Endothelial cell of umbilical vein (primary cell): ENCODE measurements at regions not wholly inside any gene's neighbourhood (a gene's known extent, or its start where the extent isn't known, plus 50 kb on each side); places are given as distances from the start of the nearest gene placed in this dataset.

Source experiments
- BruUV-seq: library from RNA; stranded (reverse); fragments of 400-500 nt; replicated peaks from 2 replicates; lab custom pipeline; 2021; lab: Mats Ljungman, UMichigan
- CTCF ChIA-PET: fragments of 300-600, 350-600 bp; sonication (Branson Sonifier 250); formaldehyde crosslinking; loops from one replicate; lab custom pipeline; 2021; ENCODE audit warnings: antibody characterized with exemption, inconsistent platforms; lab: Charles Lee
- POLR2A ChIA-PET: fragments of 300-600, 350-600 bp; sonication (Branson Sonifier 250); formaldehyde crosslinking; loops from one replicate; lab custom pipeline; 2021; ENCODE audit warnings: antibody characterized with exemption, inconsistent platforms; lab: Charles Lee
- DNase-seq: peaks from one replicate; pipeline ENCODE4 v3.0.0-alpha.2; 2011; ENCODE audit warnings: low read depth, low spot score
- FAIRE-seq: peaks from 2 replicates; lab custom pipeline; 2011; peaks lifted over from hg19 to GRCh38; lab: Jason Lieb, UNC
- H2AFZ ChIP-seq: 2 replicates; pipeline ENCODE4 v1.6.0; 2012; ENCODE audit warnings: low read depth, low read length, control low read depth, inconsistent platforms
- H3K27ac ChIP-seq: 2 replicates; pipeline ENCODE4 v1.5.1; 2011; ENCODE audit warnings: low read depth, mild to moderate bottlenecking, control low read depth, low read length, moderate library complexity; ENCODE audit not compliant: insufficient read depth
- H3K27me3 ChIP-seq, 2 experiments: 2 replicates each; pipeline versions ENCODE4 v1.6.0 to v1.6.1; 2011; ENCODE audit warnings: low read length in 2 of 2, mixed read lengths in 1 of 2; ENCODE audit not compliant: control insufficient read depth in 2 of 2, insufficient read depth in 2 of 2
- H3K36me3 ChIP-seq, 2 experiments: 2 replicates in 1 of 2; 3 replicates in 1 of 2; pipeline ENCODE4 v1.5.1; 2011; ENCODE audit warnings: low read length in 2 of 2, mild to moderate bottlenecking in 1 of 2, moderate library complexity in 1 of 2; ENCODE audit not compliant: control insufficient read depth in 2 of 2, insufficient read depth in 2 of 2; ENCODE audit errors: extremely low read depth in 1 of 2
- H3K4me1 ChIP-seq: 3 replicates; pipeline ENCODE4 v1.5.1; 2011; ENCODE audit warnings: mild to moderate bottlenecking, low read length; ENCODE audit not compliant: control insufficient read depth, insufficient read depth; ENCODE audit errors: extremely low read depth
- H3K4me2 ChIP-seq: 2 replicates; pipeline ENCODE4 v1.6.1; 2011; ENCODE audit warnings: low read length, control low read depth, mixed read lengths; ENCODE audit not compliant: insufficient read depth
- H3K4me3 ChIP-seq, 3 experiments: fragments of 200-600 bp in 1 of 3; sonication (generic), shearing (Covaris generic) in 1 of 3; replicated peaks in 1 of 3; 2 replicates each; pipeline ENCODE4 v1.5.1; 2011 to 2016; ENCODE audit warnings: control low read depth in 3 of 3, low read length in 3 of 3, mild to moderate bottlenecking in 2 of 3, inconsistent platforms in 1 of 3, low read depth in 1 of 3, moderate library complexity in 1 of 3; ENCODE audit not compliant: insufficient read depth in 1 of 3
- H3K79me2 ChIP-seq: 2 replicates; pipeline ENCODE4 v1.6.0; 2012; ENCODE audit warnings: low read length, inconsistent platforms; ENCODE audit not compliant: control insufficient read depth, insufficient read depth
- H3K9ac ChIP-seq: replicated peaks from 2 replicates; pipeline ENCODE3; 2011; ENCODE audit warnings: low read length, control low read depth; ENCODE audit not compliant: insufficient read depth; ENCODE audit errors: extremely low read depth
- H3K9me1 ChIP-seq: replicated peaks from 3 replicates; pipeline ENCODE4 v1.6.0; 2011; ENCODE audit warnings: mild to moderate bottlenecking, low read length; ENCODE audit not compliant: control insufficient read depth, insufficient read depth; ENCODE audit errors: extremely low read depth
- H3K9me3 ChIP-seq: replicated peaks from 2 replicates; pipeline ENCODE4 v1.5.1; 2012; ENCODE audit warnings: low read length, inconsistent platforms; ENCODE audit not compliant: control insufficient read depth, insufficient read depth
- H4K20me1 ChIP-seq: replicated peaks from 2 replicates; pipeline ENCODE3; 2011; ENCODE audit warnings: mild to moderate bottlenecking, low read length; ENCODE audit not compliant: control insufficient read depth, insufficient read depth; ENCODE audit errors: extremely low read depth
- CTCF ChIP-seq, 2 donors: IDR thresholded peaks; 1 replicate in 1 of 2; 2 replicates in 1 of 2; pipeline ENCODE4 v1.5.1; 2011; ENCODE audit warnings: low read length in 2 of 2, mild to moderate bottlenecking in 2 of 2, moderate library complexity in 2 of 2, control low read depth in 1 of 2, inconsistent platforms in 1 of 2, low read depth in 1 of 2; ENCODE audit not compliant: insufficient read depth in 1 of 2; ENCODE audit errors: extremely low read depth in 1 of 2
- EZH2 ChIP-seq: IDR thresholded peaks from 2 replicates; pipeline ENCODE4 v1.6.1; 2012; ENCODE audit warnings: borderline replicate concordance, low read depth, mild to moderate bottlenecking, moderate library complexity, low read length, inconsistent platforms; ENCODE audit not compliant: severe bottlenecking
- FOS ChIP-seq: IDR thresholded peaks from 2 replicates; pipeline ENCODE4 v1.6.1; 2011; ENCODE audit warnings: mild to moderate bottlenecking, low read length, moderate library complexity, borderline replicate concordance; ENCODE audit not compliant: insufficient read depth
- GATA2 ChIP-seq: IDR thresholded peaks from 2 replicates; pipeline ENCODE4 v1.7.0; 2011; ENCODE audit warnings: low read depth, mild to moderate bottlenecking, moderate library complexity, mixed read lengths, low read length; ENCODE audit not compliant: insufficient read length, insufficient read depth
- JUN ChIP-seq: IDR thresholded peaks from 2 replicates; pipeline ENCODE4 v1.6.1; 2011; ENCODE audit warnings: borderline replicate concordance, low read depth; ENCODE audit not compliant: insufficient read length, insufficient read depth
- MAX ChIP-seq: IDR thresholded peaks from 2 replicates; pipeline ENCODE4 v1.6.1; 2011; ENCODE audit not compliant: insufficient read depth, insufficient read length
- MYC ChIP-seq: IDR thresholded peaks from one replicate; pipeline ENCODE4 v1.6.1; 2011; ENCODE audit warnings: mild to moderate bottlenecking, low read depth, low read length
- POLR2A ChIP-seq: IDR thresholded peaks from 2 replicates; pipeline ENCODE4 v1.6.1; 2012; ENCODE audit warnings: low read depth, mild to moderate bottlenecking, control low read depth, low read length
- POLR2AphosphoS5 ChIP-seq: IDR thresholded peaks from 2 replicates; pipeline ENCODE4 v1.6.1; 2012; ENCODE audit warnings: low read depth, mild to moderate bottlenecking, control low read depth, low read length, moderate library complexity; ENCODE audit not compliant: insufficient read depth
- dilution Hi-C: fragments of 300-500 bp; cut with MboI; formaldehyde crosslinking; loops from one replicate; pipeline ENCODE4 v1.15.0; 2019; ENCODE audit warnings: low sequenced_read_pairs; ENCODE audit not compliant: extremely low pct_ligation_motif_present
- intact Hi-C: fragments of 100-400 bp; cut with micrococcal nuclease; formaldehyde crosslinking; loops from one replicate; pipeline ENCODE4 v1.10.0; 2022

- FAIRE-seq (no peak), DNase-seq (no peak)
- H3K9me3 ChIP-seq = no peaks in the 10 kb centered on the region
- H3K4me1 ChIP-seq = no peaks in the 10 kb centered on the region
- intact Hi-C loops = no loop called here
- no peak overlapping the region for H3K27ac ChIP-seq
- no peak overlapping the region for H3K4me3 ChIP-seq
- no peaks in the 10 kb centered on the region for H3K27me3 ChIP-seq
- H3K4me2 ChIP-seq = no peak overlapping the region
- no TSS peak for BruUV-seq
- TF ChIP-seq FOS (no peak), CTCF (IDR thresholded peaks at IDR 0.05; ENCODE audit: extremely low read depth in 1 of 2, insufficient read depth in 1 of 2, low read depth in 1 of 2, low read length in 2 of 2) (no peak), MAX (no peak), GATA2 (no peak), EZH2 (no peak), POLR2AphosphoS5 (no peak), MYC (no peak), JUN (no peak), POLR2A (no peak)
- no peaks in the 10 kb centered on the region for H3K79me2 ChIP-seq
- H2AFZ ChIP-seq = no peak overlapping the region
- H4K20me1 ChIP-seq = no peaks in the 10 kb centered on the region
- dilution Hi-C loops = no loop called here
- H3K9me1 ChIP-seq = no peaks in the 10 kb centered on the region
- POLR2A ChIA-PET = no interaction called here
- CTCF ChIA-PET = no interaction called here
- H3K9ac ChIP-seq = no peak overlapping the region
- H3K36me3 ChIP-seq = no peaks in the 10 kb centered on the region
These were observed 198.7 kb downstream of the TFAP2C start for GRCh38 chr20:56827763-56828162.
